Superior temporal gyrus (tissue), 1 donor: ENCODE measurements at regions not wholly inside any gene's neighbourhood (a gene's known extent, or its start where the extent isn't known, plus 50 kb on each side); places are given as distances from the start of the nearest gene placed in this dataset.

Experiments
- DNase-seq: peaks from one replicate; pipeline ENCODE4 v3.0.0-alpha.2; 2016; ENCODE audit errors: extremely low spot score

DNA sequence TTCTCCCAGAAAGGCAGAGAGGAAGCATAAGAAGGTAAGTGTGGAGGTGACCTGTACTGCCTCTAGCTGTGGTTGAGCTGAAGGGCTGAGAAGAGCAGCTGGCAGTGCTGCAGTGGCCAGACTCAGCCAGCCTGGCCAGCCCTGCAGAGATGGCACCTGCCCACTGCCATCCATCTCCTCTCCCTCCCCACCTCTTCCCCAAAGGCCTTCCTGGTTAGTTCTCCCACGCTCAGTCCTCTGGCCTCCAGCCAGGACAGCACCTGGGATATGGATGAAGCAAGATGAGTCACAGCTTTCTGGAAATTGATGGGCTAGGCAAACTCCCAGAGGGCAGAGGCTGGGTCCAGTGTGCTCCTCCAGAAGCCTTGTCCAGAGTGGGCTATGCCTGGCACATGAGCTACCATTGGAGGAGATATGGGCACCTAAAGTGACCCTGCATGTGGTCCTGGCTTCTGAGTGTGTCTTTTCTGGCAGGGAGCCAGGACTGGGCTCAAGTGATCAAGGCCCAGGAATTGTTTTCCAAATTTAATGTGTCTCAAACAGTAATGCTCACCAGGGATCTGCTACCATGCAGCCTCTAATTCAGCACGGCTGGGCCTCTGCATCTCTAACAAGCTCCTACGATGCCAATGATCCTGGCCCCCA is 81.0 kb upstream of the CACUL1 start:
- no peak for DNase-seq

DNA sequence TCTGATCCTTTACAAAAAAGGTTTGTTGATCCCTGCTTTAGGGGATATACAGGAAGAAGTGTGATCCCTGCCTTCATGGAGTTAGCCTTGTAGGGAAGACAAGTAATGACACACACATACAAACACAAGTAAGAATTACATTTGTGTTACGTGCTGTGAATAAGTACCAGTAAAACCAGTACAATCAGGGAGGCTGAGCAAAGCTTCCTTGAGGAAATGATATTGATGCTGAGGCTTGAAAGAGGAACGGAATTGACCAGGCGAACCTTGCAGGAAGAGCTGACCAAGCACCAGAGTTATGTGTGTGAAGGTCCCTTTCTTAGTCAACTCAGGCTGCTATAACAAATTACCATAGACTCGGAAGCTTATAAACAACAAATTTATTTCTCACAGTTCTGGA is 83.6 kb upstream of the CACUL1 start:
- no peak for DNase-seq

DNA sequence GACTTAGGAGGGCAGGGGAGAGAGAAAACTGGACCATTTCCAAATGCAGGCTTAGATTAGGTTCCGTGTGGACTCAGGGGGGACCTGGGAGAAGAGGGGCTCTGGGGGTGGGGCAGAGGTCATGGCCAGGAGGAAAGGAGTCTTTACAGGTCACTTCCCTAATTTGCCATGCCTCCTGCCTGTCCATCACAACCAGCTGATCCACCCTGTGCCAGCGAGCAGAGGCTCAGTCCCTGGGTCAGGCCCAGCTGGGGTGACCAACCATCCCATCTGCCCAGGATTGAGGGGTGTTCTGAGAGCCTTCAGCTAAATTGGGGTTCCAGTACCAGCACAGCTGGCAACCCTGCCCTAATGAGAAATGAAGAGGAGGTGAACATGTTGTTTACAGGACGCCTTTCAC is 84.6 kb upstream of the CACUL1 start:
- no peak for DNase-seq

DNA sequence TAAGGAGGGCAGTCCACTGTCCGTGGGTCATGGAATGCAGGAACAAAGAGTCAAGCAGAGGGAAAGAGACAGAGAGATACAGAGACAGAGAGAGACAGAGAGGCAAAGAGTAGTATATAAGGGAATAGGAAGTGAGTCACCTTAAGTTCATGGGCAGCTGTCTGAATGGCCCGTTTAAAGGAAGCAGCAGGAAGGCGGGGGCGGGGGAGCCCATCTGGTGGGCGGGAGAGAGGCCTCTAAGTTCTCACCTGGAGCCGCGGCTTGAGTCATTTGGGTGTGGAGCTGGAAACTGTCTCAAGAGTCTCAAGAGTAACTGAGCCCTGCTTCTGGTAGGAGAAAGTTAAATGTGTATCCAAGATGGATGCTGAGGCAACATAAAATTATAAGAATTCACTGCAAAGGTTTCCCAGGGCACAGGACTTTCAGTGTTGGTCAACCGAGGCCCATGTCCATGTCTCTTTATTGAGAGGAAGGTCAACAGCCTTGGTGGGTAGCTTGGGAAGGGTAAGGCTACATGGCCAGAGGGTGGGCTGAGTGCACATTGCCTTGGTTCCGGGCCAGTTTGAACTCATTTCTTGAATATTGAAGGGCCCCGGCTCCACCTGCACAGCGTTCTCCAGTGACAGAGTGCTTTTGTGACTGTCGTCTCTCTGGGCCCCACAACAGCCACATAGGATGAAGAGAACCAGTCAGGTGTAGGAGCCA is 85.5 kb upstream of the CACUL1 start:
- no peak for DNase-seq

DNA sequence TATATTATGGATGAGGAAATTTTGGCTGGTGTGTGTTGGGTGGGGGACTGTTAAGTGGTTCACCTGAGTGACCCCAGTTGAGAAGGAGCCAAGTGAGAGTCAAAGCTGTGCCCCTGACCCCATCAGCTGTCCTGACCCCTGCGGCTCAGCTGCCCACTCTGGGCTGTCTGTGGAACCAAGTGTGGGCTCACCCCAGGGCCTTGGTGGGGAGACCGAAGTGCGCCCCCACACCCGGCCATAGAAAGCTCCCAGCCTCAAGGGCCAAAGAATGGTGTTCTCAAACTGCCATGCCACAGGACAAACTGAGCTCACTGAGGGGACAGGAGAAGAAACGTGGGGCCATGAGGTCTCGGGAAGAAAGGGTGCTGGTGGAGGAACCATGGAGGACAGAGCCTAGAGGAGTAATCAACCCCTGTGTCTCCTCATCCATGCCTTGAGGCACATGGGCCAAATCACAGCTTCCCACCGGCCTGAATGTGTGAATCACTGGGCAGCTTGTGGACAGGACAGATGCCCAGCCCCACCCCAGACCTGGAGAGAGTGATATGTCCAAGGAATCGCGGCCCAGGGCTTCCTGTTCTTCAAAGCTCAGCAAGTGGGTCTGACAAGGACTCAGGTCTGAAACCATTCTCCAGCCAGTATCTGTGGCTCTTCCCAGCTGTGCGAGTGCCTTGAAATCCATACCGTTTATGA is 86.2 kb upstream of the CACUL1 start:
- no peak for DNase-seq

DNA sequence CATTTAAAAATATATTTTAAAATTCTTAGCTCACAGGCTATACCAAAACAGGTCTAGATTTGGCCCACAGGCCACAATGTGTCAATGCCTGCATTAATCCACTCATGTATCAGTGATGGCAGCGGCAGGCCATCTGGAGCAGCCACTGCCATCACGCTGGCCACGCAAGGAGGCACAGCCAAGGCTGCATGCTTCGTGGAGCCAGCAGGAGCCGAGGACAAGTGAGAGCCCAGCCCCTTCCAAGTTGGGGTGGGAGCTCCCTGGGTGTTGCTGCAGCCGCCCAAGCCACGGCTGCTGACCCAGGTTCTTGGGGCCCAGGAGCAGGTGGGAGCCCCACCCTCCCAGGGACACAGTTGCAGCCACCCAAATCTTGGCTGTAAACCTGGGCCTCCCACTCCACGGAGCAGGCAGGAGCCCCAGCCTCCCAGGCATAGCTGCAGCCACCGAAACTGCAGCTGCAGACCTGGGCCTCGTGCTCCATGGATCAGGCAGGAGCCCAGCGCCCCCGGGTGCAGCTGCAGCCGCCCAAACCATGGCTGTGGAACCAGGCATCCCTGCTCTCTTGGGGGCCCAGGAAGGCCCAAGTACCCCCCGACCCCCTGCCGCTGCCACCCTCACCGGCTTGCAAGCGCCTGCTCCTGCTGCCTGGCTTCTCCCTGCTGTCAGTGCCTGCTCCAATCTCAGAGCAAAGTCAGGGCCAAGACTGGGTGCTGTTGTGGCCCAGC is 87.3 kb upstream of the CACUL1 start:
- no peak for DNase-seq

DNA sequence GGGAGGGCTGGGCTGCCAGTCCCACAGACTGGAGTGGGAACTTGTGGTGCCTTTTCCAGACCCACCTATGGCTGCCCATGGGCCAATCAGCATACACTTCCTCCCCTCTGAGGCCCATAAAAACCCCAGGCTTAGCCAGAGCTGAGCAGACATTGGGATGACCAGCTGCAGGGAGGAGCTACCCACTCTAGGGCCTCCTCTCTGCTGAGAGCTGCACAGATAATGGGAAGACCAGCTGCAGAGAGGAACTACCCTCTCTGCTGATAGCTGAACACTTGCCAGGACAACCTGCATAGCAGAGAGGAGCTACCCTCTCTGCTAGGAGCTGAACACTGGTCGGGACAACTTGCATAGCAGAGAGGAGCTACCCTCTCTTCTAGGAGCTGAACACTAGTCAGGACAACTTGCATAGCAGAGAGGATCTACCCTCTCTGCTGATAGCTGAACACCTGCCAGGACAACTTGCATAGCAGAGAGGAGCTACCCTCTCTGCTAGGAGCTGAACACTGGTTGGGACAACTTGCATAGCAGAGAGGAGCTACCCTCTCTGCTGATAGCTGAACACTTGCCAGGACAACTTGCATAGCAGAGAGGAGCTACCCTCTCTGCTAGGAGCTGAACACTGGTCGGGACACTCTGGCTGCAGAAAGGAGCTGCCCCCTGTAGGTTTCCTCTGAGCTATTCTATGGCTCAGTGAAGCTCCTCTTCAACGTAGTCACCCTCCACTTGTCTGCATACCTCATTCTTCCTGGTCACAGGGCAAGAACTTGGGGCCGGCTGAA is 88.3 kb upstream of the CACUL1 start:
- DNase-seq: no peak

DNA sequence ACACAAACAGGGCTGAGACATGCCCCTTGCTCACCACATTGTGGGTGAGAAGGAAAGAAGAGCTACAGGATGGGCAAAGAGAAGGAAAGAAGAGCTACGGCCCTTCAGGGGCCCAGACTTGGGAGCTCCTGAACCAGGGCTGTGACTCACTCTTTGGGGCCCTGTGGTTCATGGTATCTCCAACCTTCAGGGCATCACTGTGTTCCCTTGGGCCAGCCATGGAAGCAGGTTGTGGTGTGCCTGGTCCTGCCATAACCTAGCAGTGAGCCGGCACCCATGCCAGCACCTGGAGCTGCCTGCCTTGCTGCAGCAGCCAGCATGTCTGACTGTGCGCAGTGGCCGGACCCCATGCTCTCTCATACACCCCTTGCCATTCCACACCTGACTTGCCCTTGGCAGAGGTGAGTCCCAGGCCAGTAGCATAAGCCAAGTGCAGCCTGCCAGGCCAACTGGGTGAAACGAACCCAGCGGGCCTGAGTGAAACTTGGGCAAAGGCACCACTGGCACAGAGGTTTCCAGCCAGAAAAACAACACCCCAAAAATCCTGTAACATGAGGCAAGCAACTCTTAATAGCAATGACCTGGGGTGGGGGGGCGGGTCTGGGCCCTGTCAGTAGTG is 89.0 kb upstream of the CACUL1 start:
- no peak for DNase-seq

DNA sequence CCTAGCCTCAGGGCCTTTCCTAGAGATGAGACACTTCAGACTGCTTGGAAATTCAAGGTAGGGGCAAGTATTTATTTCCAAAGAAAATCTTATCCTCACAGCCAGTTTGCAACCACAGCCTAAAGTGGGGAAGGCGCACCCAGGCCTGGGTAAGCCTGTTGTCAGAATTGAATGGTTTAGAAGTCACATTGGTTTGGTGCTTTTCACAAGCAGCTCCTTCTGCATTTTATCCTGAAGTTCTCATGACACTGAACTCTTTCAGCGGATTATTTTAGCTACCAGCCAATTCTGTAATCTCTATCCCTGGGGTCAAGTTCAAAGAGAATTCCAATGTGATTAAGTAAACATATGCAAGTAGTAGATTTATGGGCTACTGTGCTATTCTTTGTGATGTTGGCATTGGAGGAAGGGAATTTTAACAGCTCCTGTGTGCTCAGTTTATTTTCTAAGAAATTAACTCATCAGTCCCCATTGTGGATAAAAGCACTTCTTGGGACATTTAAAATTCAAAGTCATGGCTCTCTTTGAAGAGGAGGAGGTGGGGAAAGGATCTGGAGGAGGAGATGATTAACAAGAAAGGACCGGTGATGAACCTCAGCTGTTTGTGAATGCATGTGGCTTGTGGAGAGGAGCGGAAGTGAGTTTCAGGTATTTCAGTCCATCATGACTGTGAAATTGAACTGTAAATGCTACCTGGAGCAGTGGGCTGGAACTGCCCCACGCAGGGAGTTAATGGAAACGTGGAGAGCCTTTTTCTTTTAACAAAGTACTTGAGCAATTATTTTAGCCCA is 90.2 kb upstream of the CACUL1 start:
- no peak for DNase-seq

DNA sequence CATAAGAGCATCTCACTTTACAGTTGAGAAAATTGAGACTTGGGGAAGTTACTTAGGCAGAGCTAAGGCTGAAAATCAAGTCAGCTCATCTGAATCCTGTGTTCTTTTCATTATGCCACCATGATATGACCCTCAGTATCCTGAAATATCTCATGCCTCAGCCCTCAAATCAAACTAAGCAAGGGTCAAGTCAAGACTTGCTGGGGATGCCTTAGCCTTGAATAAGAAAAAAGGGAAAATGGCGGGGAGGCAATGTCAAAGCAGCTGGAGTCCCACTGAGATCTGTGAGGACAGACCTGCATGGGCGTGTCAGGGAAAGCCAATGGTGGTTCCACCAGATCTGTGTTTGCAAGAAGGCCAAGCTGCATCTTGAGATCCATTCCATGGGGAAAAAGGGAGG is 91.0 kb upstream of the CACUL1 start:
- no peak for DNase-seq

DNA sequence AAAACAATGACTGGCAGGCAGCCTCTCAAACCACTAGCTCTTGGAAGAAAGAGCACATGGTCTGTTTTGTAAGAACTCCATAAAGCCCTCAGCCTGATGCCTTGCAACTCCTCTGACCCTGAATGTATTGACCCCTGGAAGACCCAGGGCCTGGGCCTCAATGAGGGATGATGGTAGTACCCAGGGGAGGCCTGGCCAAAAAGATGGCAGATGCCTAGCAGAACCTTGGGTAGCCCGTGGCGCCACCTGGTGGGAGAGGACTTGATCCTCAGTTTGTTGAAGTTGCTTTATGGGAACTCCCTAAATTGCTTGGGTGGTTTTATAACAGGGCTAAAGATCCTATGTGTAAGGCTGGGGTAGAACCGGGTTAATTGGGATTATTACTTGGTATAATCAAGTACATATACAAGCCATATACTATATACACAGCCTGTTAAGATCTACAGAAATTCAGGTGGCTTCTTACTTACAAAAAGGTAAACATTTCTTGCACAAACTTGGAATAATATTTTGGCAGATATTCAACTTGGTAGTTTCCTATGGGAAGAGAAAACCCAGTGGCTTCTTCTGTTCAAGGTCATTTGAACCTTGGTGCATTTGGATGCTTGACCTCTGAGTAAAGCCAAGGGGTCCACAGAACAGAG is 95.8 kb upstream of the CACUL1 start:
- DNase-seq: peak; percentile 30

DNA sequence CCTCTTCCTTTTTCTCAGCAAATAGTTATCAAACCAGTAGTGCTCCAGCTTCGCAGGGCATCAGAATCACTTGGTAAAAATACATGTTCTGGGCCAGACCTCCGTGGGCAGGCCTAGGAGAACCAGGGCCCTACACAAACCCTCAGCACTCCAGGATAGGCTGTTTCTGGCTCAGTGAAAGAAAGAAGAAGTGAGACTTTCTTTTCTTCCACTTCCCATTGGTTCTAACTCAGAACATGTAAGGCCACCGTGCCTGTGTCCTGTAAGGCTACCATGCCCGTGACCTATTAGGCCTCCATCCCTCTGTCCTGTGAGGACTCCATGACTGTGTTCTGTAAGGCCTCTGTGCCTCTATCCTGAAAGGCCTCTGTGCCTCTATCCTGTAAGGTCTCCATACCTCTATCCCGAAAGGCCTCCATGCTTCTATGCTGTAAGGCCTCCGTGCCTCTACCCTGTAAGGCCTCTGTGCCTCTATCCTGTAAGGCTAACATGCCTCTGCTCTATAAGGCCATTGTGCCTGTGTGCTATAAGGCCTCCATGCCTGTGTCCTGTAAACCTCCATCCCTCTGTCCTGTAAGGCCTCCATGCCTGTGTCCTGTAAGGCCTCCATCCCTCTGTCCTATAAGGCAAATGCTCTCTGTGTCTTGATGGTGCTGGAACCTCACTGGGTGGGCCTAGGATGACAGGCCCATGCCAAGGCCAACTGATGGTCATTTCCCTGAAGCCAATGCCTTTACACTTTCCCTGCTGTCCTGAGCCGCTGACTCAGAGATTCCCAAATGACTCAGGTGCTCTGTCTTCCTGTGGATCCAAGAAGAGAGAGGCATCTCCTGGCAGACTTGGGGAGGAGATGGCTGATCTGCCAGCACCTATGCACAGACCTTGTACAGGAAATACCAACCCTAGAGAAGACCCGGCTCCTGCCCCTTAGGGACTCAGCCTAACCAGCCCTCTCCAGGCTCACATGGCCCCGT is 96.6 kb upstream of the CACUL1 start:
- no peak for DNase-seq

DNA sequence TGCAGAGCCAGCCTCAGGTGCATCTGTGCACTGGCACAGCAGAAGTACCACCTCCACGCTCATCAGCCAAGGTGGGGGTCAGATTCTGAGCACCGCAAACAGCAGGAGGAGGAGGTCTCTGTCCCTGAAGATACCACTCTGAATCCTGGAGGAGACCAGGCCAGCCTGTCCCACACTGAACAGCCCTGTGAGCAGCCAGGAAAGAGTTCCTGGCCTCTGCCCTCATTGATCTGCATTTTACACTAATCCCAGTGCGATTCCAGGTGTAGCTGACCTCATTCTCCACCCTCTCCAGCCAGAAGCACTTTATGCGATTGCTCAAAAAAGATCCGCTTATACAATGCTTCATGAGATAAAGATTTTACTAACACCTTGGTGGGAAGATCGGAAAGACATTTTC is 99.1 kb upstream of the CACUL1 start:
- no peak for DNase-seq

DNA sequence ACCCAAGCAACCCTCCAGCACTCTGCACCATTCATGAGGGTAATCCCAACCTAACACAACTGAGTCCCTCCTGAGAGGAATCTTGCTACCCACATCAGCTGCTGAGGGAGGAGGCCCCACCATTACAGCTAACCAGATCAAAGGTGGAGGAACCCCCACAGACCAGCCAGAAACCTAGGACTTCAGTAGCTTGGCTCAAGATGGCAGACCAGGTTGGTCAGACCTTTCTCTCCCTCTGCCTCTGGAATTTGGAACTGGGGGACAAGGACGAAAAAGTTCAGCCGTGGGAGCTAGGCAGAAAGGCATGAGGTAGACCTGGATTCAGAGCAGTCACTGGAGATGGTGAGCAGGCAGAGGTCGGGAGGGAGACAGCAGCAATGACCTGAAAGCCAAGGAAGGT is 101.3 kb upstream of the CACUL1 start:
- DNase-seq: no peak

DNA sequence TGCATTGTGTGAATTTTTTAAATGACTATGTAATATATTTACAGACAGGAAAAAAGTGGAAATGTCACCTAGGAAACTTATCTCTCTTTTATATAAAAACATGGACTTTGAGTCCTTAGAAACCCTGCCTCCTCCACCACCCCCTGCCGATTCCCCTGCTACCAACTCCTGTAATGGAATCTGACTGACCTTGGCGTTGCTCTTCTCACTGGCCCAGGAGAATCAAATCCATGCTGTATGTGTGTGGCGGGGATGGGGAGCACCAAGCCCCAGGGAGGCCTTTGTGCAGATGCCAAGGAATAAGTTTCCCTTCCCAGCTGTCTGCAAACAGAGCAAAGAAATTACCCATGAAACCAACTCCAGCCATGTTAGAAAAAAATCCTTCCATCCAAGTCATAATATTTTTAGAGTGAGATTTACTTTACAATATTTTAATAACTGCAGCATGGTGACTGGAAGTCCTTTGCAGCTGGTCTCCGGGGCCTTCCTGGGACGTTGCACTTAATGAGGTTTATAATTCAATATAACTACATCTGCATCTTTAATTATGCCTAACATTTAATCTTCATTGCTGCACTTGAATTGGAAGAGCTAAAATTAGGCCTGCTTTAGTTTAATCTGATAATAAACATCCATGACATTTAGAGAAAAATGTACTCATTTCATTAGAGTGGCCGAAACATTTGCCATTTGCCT is 111.4 kb upstream of the CACUL1 start:
- DNase-seq: no peak

DNA sequence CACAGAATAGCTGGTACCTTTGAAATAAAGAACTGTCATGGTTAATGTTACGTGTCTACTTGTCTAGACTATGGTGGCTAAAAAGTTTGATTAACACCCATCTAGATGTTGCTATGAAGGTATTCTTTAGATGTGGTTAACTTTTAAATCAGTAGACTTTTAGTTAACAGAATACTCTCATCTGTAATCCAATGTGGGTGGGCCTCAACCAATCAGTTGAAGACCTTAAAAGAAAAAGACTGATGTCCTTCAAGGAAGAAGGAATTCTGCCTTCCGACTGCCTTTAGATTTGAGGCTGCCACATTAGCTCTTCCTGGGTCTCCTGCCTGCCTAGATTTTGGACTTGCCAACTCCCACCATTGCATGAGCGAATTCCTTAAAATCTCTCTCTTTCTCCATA is 113.0 kb upstream of the CACUL1 start:
- no peak for DNase-seq

DNA sequence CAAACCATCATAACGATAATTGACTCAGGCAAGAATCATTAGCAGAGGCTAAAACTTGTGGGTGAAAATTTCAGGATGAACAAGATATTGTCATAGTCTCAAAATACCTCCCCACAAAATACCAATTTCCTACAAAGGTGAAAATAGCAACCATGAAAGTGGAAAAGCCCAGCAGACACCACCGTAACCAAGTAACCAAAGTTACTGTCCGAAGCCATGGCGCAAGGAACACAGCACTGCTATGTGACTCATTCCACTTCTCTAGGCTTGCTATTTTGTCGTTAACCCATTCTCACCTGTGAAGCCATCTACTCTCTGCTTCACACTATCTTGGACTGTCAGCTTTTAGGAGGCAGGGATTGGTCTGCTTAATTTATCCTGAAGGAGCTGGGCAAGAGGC is 113.8 kb upstream of the CACUL1 start:
- DNase-seq: no peak
